ENCODE measurements at regions not wholly inside any gene's neighbourhood (a gene's known extent, or its start where the extent isn't known, plus 50 kb on each side); places are given as distances from the start of the nearest gene placed in this dataset.
"Not testable (repeated sequence)": the region's sequence is repeated elsewhere in the genome, so short reads cannot be mapped to it uniquely, and the experiment has no call there.

DNA sequence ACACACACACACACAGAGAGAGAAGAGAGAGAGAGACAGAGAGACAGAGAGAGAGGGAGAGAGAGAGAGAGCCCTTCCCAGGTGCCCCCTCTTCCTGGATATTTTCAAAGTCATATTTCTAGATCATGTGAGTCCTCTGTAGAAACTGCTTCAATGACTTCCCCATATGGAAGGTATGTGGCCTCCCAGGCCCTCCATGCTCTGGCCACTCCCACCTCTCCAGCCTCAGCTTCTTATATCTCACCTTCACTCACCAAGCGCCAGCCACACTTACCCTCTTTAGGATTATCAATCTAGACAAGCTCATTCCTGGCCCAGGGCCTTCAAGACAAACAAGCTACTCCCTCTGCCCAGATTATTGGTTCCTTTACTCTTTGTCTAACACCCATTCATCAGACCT, 259.7 kb downstream of the MTERF1 start:
- no peak overlapping the region for H2AFZ ChIP-seq (ENCODE audit: low read depth, low read length)
- H3K36me3 ChIP-seq (ENCODE audit: insufficient read depth, low read length), result no peaks in the 10 kb centered on the region

DNA sequence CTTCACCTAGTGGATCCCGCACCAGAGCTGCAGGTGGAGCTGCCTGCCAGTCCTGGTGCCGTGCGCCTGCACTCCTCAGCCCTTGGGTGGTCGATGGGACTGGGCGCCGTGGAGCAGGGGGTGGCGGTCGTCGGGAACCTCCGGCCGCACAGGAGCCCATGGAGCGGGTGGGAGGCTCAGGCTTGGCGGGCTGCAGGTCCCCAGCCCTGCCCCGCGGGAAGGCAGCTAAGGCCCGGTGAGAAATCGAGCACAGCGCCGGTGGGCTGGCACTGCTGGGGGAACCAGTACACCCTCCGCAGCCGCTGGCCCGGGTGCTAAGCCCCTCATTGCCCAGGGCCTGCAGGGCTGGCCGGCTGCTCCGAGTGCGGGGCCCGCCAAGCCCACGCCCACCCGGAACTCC, 253.2 kb downstream of the MTERF1 start:
- not testable (repeated sequence) for H3K4me2 ChIP-seq (ENCODE audit: low read length); H3F3A ChIP-seq (ENCODE audit: insufficient read depth, low read length, poor library complexity, severe bottlenecking); H3K4me3 ChIP-seq (ENCODE audit: low read length); H4K20me1 ChIP-seq (ENCODE audit: insufficient read depth); H3K36me3 ChIP-seq (ENCODE audit: insufficient read depth, low read length); H3K9me2 ChIP-seq (ENCODE audit: insufficient read depth, low read length); H3K9me3 ChIP-seq (ENCODE audit: low read length); H3K27ac ChIP-seq (ENCODE audit: low read length); H3K79me2 ChIP-seq (replicated peaks; ENCODE audit: insufficient read depth, low read length); H3K27me3 ChIP-seq (ENCODE audit: insufficient read depth, low read depth, low read length); H3K9ac ChIP-seq (ENCODE audit: low read length); H2AFZ ChIP-seq (ENCODE audit: low read depth, low read length)

More for the DNA sequence above, 259.7 kb downstream of the MTERF1 start:
- Histone ChIP-seq H3K79me2 (replicated peaks; ENCODE audit: insufficient read depth, low read length) (no peaks in the 10 kb centered on the region), H3K9me3 (ENCODE audit: low read length) (no peaks in the 10 kb centered on the region), H3K9ac (ENCODE audit: low read length) (no peak overlapping the region), H3K27me3 (ENCODE audit: insufficient read depth, low read depth, low read length) (no peaks in the 10 kb centered on the region), H3K27ac (ENCODE audit: low read length) (no peak overlapping the region), H3K9me2 (ENCODE audit: insufficient read depth, low read length) (no peaks in the 10 kb centered on the region), H4K20me1 (ENCODE audit: insufficient read depth) (no peaks in the 10 kb centered on the region), H3F3A (ENCODE audit: insufficient read depth, low read length, poor library complexity, severe bottlenecking) (no peaks in the 10 kb centered on the region), H3K4me3 (ENCODE audit: low read length) (no peak overlapping the region), H3K4me2 (ENCODE audit: low read length) (no peak overlapping the region)
- TF ChIP-seq EZH2 (IDR thresholded peaks at IDR 0.05; ENCODE audit: borderline replicate concordance, insufficient read depth, low read length, poor library complexity, severe bottlenecking), result no peak
- TF ChIP-seq, protein P1, sequence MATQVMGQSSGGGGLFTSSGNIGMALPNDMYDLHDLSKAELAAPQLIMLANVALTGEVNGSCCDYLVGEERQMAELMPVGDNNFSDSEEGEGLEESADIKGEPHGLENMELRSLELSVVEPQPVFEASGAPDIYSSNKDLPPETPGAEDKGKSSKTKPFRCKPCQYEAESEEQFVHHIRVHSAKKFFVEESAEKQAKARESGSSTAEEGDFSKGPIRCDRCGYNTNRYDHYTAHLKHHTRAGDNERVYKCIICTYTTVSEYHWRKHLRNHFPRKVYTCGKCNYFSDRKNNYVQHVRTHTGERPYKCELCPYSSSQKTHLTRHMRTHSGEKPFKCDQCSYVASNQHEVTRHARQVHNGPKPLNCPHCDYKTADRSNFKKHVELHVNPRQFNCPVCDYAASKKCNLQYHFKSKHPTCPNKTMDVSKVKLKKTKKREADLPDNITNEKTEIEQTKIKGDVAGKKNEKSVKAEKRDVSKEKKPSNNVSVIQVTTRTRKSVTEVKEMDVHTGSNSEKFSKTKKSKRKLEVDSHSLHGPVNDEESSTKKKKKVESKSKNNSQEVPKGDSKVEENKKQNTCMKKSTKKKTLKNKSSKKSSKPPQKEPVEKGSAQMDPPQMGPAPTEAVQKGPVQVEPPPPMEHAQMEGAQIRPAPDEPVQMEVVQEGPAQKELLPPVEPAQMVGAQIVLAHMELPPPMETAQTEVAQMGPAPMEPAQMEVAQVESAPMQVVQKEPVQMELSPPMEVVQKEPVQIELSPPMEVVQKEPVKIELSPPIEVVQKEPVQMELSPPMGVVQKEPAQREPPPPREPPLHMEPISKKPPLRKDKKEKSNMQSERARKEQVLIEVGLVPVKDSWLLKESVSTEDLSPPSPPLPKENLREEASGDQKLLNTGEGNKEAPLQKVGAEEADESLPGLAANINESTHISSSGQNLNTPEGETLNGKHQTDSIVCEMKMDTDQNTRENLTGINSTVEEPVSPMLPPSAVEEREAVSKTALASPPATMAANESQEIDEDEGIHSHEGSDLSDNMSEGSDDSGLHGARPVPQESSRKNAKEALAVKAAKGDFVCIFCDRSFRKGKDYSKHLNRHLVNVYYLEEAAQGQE (IDR thresholded peaks at IDR 0.05; ENCODE audit: borderline replicate concordance), result no peak
- TF ChIP-seq TAF1 (IDR thresholded peaks at IDR 0.05; ENCODE audit: low read depth), result no peak
- TF ChIP-seq POLR2AphosphoS5 (IDR thresholded peaks at IDR 0.05), result no peak
- no peak for TF ChIP-seq CTCF (IDR thresholded peaks at IDR 0.05; ENCODE audit: poor library complexity, severe bottlenecking)
- no peak for TF ChIP-seq MXI1 (conservative IDR thresholded peaks at IDR 0.05; ENCODE audit: poor library complexity, severe bottlenecking)
- TF ChIP-seq SMC3 (conservative IDR thresholded peaks at IDR 0.05; ENCODE audit: poor library complexity), result no peak
- TF ChIP-seq EP300 (conservative IDR thresholded peaks at IDR 0.05; ENCODE audit: poor library complexity, severe bottlenecking), result no peak
- no peak for TF ChIP-seq RAD21 (conservative IDR thresholded peaks at IDR 0.05)

- H2AFZ ChIP-seq (ENCODE audit: low read depth, low read length), result no peak overlapping the region
- H3K9ac ChIP-seq (ENCODE audit: low read length), result no peak overlapping the region
- no peaks in the 10 kb centered on the region for H3K36me3 ChIP-seq (ENCODE audit: insufficient read depth, low read length)
- no peaks in the 10 kb centered on the region for H3K9me3 ChIP-seq (ENCODE audit: low read length)
- H3K4me3 ChIP-seq (ENCODE audit: low read length), result no peak overlapping the region
- H3F3A ChIP-seq (ENCODE audit: insufficient read depth, low read length, poor library complexity, severe bottlenecking), result no peaks in the 10 kb centered on the region
- H3K9me2 ChIP-seq (ENCODE audit: insufficient read depth, low read length), result no peaks in the 10 kb centered on the region
- H3K27ac ChIP-seq (ENCODE audit: low read length), result no peak overlapping the region
- H3K27me3 ChIP-seq (ENCODE audit: insufficient read depth, low read depth, low read length), result no peaks in the 10 kb centered on the region
- H3K79me2 ChIP-seq (replicated peaks; ENCODE audit: insufficient read depth, low read length), result no peaks in the 10 kb centered on the region
- H3K4me2 ChIP-seq (ENCODE audit: low read length), result no peak overlapping the region
- TF ChIP-seq TAF1 (IDR thresholded peaks at IDR 0.05; ENCODE audit: low read depth), result no peak
- no peak for TF ChIP-seq POLR2AphosphoS5 (IDR thresholded peaks at IDR 0.05)
- no peak for TF ChIP-seq CTCF (IDR thresholded peaks at IDR 0.05; ENCODE audit: poor library complexity, severe bottlenecking)
- TF ChIP-seq EP300 (conservative IDR thresholded peaks at IDR 0.05; ENCODE audit: poor library complexity, severe bottlenecking), result no peak
- TF ChIP-seq RAD21 (conservative IDR thresholded peaks at IDR 0.05), result no peak
- TF ChIP-seq, protein P1 (IDR thresholded peaks at IDR 0.05; ENCODE audit: borderline replicate concordance), result no peak
- TF ChIP-seq EZH2 (IDR thresholded peaks at IDR 0.05; ENCODE audit: borderline replicate concordance, insufficient read depth, low read length, poor library complexity, severe bottlenecking), result no peak
- TF ChIP-seq MXI1 (conservative IDR thresholded peaks at IDR 0.05; ENCODE audit: poor library complexity, severe bottlenecking), result no peak
- TF ChIP-seq SMC3 (conservative IDR thresholded peaks at IDR 0.05; ENCODE audit: poor library complexity), result no peak
- no peaks in the 10 kb centered on the region for H4K20me1 ChIP-seq (ENCODE audit: insufficient read depth)
These were observed 251.8 kb downstream of the MTERF1 start for GRCh38 chr7:91628742-91629141.

Measured in neural cell (in vitro differentiated cells).